Activated CD8-positive, alpha-beta memory T cell treated with anti-CD3 and anti-CD28 coated beads, Interleukin-2, amount 50 U/mL, for 24 hours (primary cell): ENCODE measurements at regions not wholly inside any gene's neighbourhood (a gene's known extent, or its start where the extent isn't known, plus 50 kb on each side); places are given as distances from the start of the nearest gene placed in this dataset.

Experiments used
- DNase-seq: peaks from one replicate; pipeline ENCODE4 v3.0.0-alpha.2; 2020; ENCODE audit errors: extremely low read depth

DNA sequence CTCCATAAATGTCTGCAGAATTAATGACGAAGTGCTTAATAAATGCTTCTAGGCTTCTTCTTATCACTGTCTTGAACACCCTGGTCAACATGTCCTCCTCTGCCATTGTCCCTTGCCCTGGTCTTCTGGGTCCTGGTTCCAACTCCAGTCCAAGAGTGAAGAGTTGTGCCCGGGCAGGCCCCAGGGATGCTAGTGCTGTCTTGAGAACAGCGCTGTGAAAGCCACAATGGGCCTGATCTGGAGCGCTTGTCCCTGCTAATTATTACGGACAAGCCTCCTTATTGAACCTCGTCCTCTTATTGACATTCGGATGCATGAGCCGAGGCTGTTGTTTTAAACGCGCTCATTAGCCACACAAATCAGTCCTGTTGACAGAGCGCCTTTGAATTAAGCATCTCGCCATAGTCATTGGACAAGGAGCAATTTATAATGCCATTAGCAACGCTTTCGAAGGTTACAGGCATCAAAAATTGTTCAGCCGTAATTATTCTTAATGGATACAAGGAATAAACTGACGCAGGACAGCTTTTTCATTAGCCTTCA lies 211.6 kb upstream of the POU3F1 start:
- DNase-seq, result no peak

DNA sequence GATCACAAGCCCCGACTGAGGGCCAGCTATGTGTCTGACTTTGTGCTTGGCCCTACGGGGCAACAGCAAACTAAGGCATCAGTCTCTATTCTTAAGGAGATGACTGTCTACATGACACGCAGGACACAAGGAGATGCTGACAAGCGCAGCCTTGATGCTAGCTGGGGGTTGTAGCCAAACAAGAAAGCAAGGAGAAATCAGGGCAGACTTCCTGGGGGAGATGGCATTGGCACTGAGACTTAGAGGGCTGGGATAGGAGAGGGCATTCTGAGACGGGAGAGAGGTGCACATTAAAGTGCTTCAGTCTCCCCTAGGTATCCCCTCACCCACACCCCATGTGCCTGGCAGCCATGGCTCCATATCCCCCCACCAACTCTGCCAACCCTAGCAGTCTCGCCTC lies 210.8 kb upstream of the POU3F1 start:
- DNase-seq, result no peak

DNA sequence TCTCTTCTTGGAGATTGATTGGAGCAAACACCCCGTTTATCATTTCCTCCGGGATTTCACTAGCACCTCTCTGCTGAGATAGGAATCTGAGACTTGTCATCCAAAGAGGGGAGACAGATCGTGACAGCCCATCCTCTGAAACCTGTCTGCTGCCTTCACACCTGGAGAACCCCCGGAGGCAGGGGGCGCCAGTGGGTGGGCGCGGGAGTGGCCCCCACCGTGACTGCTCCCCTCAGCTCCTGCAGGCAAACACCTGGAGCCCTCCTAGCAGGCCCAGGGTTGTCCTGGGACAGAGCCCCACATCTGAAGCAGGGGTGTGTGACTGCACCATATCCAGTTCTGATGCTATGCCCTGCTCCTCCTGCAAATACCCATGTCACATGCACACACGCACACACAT lies 209.5 kb upstream of the POU3F1 start:
- no peak for DNase-seq

GRCh38 chr1:38253314-38253713 lies 206.7 kb upstream of the POU3F1 start:
- DNase-seq, result no peak

- no peak for DNase-seq
Measured at GRCh38 chr1:38250356-38250755, 203.8 kb upstream of the POU3F1 start.

- no peak for DNase-seq
Measured at GRCh38 chr1:38249001-38249400, 202.4 kb upstream of the POU3F1 start.

DNA sequence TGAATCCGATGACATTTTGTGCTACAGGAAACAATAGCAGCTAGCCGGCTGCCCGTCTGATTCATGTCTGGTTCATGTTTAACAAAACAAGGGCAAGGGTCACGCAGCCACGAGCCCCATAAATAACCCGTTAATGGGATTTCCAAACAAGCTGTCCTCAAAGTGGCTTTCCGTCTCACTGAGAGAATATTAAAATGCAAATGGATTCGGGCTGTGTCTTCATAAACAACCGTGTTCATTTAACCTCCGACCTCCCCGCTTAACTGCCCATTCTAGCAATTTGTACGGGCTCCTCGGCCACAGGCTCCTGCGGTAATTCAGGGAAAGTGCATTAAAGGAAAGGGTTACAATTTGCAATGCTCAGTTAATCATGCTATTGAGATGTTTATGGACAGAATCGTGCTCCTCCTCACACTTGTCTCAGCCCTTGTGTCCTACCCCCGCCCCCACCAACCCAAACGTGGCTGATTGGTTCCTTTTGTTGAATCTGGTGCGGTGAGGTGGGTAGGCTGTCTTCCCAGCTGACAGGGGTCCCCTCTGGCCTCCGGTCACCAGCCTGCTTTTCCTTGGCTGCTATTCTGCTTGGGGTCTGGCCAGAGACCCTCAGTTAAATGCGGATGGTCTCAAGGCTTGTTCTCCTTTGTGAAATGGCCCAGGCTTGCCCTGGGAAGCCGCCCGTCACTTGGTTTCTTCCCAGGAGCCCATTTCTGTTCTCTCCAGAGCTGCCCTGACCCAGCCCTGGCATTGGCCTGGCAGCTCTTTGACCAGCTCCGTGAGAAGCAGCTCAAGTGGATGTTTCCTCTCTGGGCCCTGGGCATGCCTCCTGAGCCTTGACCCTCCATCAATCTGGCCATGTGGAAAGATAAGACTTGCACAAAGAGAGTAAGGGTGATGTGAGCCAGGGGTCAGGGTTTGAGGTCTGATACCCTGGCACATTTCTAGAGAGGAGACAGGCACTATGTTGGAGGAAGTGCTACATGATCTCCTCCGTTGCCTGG lies 200.7 kb upstream of the POU3F1 start:
- DNase-seq, result no peak

DNA sequence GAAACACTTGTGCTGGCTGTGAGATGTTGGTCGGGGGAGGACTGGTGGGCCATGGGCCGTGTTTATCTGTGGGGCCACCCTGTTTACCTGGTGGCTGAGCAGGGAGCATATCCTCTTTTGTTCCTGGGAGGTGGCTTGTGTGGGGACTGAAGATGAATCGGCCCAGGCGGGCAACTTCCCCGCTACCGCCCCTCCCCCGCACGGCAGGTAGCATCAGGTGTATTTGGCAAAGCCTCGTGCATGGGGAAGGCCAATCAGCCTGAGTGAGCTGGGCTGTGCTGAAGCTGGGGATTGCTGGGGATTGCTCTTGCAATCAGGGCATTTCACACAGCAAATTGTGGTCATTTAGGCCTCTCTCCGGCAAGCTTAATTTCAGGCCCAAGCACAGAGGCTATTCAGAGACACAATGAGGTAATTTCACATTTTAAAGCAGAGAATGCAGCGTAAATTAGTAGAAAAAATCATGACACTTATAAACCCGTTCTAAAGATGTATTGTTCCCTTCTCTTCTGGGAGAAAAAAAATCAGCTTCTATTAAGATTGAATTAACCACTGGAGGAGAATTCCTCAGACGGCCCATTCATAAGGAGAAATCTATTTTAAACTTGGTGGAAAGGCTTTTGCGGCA lies 197.7 kb upstream of the POU3F1 start:
- no peak for DNase-seq

DNA sequence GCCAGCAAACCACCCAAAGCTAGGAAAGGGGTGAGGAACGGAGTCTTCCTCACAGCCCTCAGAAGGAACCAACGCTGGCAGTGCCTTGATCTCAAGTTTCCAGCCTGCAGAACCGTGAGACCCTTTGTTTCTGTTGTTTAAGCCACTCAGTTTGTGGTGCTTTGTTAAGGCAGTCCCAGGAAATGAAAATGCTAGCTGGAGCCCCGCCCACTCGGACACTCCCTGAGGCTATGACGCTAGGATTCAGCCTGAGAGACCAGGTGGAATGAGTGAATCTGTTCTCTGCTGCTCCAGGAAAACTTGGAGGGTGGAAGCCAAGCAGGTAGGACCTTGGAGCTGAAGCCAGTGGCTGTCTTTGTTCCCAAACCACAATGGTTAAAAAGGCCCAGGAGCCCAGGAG lies 196.5 kb upstream of the POU3F1 start:
- DNase-seq, result no peak

DNA sequence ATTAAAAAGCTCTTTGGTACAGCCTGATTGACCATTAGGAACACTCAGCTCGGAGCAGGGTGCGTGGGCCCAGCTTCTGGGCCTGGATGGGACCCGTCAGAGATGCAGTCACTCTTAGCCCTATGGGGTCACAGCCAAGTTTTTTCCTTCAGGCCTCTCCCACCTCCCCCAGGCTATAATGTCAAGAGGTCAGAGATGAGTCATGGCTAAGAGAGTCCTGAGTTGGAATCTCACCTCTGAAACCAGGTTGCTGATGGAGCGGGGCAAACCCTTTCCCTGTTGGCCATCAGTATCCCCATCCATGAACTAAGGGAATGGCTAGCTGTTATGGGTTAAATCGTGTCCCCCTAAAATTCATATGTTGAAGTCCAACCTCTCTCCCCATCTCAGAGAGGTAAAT lies 195.9 kb upstream of the POU3F1 start:
- no peak for DNase-seq

DNA sequence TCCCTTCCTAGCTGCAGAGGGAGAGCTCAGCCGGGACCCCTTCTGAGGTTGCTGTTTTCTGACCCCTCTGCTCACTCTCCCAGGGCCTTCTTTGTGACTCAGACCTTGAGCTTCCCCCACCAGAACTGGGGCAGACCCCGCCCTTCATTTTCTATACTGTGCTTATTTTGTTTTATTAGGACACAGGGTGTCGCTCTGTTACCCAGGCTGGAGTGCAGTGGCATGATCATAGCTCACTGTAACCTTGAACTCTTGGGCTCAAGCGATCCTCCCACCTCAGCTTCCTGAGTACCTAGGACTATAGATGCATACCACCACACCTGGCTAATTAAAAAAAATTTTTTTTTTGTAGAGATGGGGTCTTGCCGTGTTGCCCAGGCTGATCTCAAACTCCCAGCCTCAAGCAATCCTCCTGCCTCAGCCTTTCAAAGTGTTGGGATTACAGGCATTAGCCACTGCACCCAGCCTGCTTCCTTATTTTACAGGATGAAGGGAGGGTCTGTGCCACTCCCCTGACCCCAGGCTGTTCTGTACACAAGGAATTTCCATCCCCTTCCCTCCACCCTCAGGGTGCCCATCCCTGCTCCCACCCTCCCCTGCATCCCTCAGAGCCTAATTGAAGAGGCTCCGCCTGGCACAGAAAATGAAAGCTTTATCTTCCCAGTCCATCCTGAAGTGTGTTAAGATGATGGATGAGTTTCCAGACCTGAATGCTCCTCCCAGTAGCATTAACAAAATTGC lies 195.2 kb upstream of the POU3F1 start:
- DNase-seq, result no peak

DNA sequence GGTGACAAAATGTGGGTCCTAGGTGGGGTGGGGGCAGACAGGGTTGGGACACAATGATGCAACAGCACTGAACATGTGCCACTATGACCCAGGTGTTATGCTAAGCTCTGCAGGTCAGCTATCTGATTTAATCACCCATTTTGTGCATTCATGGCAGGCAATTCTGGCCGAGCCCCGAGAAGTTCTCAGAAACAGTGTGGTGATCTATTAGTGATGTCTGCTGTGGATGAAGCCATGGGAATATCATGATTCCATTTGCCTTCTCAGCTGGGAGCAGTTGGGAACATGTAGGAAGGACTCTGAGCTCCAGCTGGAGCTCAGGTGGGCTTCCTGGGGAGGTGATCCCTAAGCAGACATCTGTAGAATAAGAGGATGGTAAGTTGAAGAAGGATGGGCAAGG lies 194.0 kb upstream of the POU3F1 start:
- DNase-seq, result no peak

- no peak for DNase-seq
Measured at GRCh38 chr1:38239258-38239835, 192.8 kb upstream of the POU3F1 start.

DNA sequence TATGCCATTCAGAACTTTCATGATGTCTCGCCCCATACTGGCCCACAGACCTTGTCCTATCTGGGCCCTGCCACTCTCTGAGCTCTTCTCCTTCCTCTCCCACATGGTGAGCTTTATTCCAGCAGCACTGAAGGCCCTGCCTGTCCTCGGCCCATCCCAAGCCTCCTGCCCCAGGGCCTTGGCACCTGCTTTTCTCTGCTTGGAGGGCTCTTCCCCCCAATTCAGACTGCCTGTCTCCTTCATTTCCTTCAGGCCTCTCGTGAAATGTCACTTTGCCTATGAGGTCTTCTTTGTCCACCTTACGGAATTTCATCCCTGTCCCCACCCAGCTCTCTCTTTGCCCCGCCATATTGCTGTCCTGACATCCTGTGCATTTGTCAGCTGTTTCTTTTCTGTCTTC lies 191.7 kb upstream of the POU3F1 start:
- no peak for DNase-seq

GRCh38 chr1:38235705-38236104 lies 189.1 kb upstream of the POU3F1 start:
- DNase-seq, result no peak

DNA sequence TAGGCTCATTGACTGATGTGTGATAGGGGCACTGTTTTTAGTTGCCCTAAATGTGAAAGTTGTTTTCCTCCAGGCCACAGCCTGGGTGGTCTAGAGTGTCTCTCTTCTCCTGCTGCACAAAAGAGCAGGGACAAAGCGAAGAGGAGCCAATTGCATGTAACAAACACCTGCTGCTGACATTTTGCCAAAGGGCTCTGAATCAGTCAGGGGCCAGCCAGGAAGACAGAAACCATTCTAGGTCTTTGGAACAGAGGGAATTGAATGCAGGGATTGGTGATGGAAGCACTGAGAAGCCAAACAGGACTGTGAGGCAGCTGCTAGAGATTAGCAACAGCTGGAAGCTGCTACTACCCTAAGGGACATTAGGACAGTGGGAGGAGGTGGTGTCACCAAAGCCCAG lies 185.3 kb upstream of the POU3F1 start:
- no peak for DNase-seq

- DNase-seq, result no peak
Measured at GRCh38 chr1:38228718-38229117, 182.1 kb upstream of the POU3F1 start.

DNA sequence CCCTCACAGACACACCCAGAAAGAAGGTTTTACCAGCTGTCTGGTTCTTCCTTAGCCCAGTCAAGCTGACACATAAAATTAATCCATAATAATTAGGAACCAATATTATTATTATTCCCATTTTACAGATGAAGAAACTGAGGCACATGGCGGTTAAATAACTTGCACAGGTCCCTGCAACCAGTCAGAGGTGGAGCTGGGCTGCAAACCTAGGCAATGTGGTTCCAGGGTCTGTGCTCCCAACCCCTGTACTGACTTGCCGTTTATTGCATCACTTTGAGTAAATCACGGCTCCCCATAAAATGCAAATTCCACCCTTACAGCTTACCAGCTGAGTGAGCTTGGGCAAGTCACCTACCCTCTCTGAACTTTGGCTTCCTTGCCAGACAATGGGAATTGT lies 179.2 kb upstream of the POU3F1 start:
- DNase-seq, result no peak

DNA sequence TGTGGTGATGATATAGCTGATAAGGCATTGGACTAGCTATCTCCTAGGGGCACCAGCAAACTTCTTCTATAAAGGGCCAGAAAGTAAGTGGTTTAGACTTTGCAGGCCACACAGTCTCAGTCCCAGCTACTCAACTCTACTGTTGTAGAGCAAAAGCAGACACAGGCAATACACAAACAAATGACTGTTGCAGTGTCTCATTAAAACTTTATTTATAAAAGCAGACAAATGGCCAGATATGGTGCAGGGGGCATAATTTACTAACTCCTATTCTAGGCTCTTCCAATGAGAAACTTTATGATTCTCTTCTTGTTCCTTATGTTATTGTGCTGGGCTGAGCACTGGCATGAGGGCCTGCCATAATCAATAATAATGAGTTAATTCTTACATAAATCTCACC lies 176.8 kb upstream of the POU3F1 start:
- DNase-seq, result no peak

GRCh38 chr1:38222891-38223290 lies 176.3 kb upstream of the POU3F1 start:
- DNase-seq, result no peak

GRCh38 chr1:38221006-38221649 lies 174.5 kb upstream of the POU3F1 start:
- DNase-seq, result no peak
